A673 (cell line): ENCODE measurements at regions not wholly inside any gene's neighbourhood (a gene's known extent, or its start where the extent isn't known, plus 50 kb on each side); places are given as distances from the start of the nearest gene placed in this dataset.
"Not testable (repeated sequence)": the region's sequence is repeated elsewhere in the genome, so short reads cannot be mapped to it uniquely, and the experiment has no call there.

ENCODE experiments used
- BruUV-seq: library from RNA; stranded (reverse); fragments of 400-500 nt; replicated peaks from 2 replicates; lab custom pipeline; 2021; lab: Mats Ljungman, UMichigan
- CTCF ChIA-PET: fragments of 300-600 bp; sonication (Branson Sonifier 250); formaldehyde crosslinking; loops from one replicate; lab custom pipeline; 2022; ENCODE audit warnings: antibody characterized with exemption; lab: Charles Lee
- POLR2A ChIA-PET: fragments of 300-600 bp; sonication (Branson Sonifier 250); formaldehyde crosslinking; loops from one replicate; lab custom pipeline; 2022; ENCODE audit warnings: antibody characterized with exemption; ENCODE audit not compliant: low non-redundant PET; lab: Charles Lee
- DNase-seq: peaks from one replicate; pipeline ENCODE4 v3.0.0-alpha.2; 2015; ENCODE audit warnings: low spot score
- H3K27ac ChIP-seq: fragments of 200-600 bp; sonication (generic); 2 replicates; pipeline ENCODE4 v1.5.1; 2016; ENCODE audit warnings: mixed run types, low read depth, mild to moderate bottlenecking, mixed read lengths, antibody characterized with exemption, low read length; ENCODE audit not compliant: poor library complexity, severe bottlenecking
- H3K27me3 ChIP-seq: fragments of 200-600 bp; sonication (generic); replicated peaks from 2 replicates; pipeline ENCODE4 v1.6.1; 2017; ENCODE audit warnings: mixed run types, low read depth, mild to moderate bottlenecking, mixed read lengths, antibody characterized with exemption, low read length; ENCODE audit not compliant: insufficient read depth, poor library complexity
- H3K36me3 ChIP-seq: fragments of 200-600 bp; sonication (generic); 2 replicates; pipeline ENCODE4 v1.6.1; 2016; ENCODE audit warnings: mixed run types, mild to moderate bottlenecking, mixed read lengths, antibody characterized with exemption, low read length; ENCODE audit not compliant: insufficient read depth, poor library complexity, severe bottlenecking
- H3K4me1 ChIP-seq: fragments of 200-600 bp; sonication (generic); 2 replicates; pipeline ENCODE4 v1.6.1; 2017; ENCODE audit warnings: mixed run types, mild to moderate bottlenecking, mixed read lengths, antibody characterized with exemption, low read length; ENCODE audit not compliant: insufficient read depth, poor library complexity, severe bottlenecking
- H3K4me3 ChIP-seq: fragments of 200-600 bp; sonication (generic); 2 replicates; pipeline ENCODE4 v1.5.1; 2016; ENCODE audit warnings: low read depth, mixed run types, mild to moderate bottlenecking, mixed read lengths, low read length; ENCODE audit not compliant: poor library complexity, severe bottlenecking
- H3K9me3 ChIP-seq: fragments of 200-600 bp; sonication (generic); 2 replicates; pipeline ENCODE4 v1.6.1; 2016; ENCODE audit warnings: mixed run types, low read depth, mild to moderate bottlenecking, mixed read lengths, antibody characterized with exemption, low read length; ENCODE audit not compliant: poor library complexity, severe bottlenecking
- CTCF ChIP-seq: fragments of 300-800, 200-600 bp; sonication (generic); conservative IDR thresholded peaks from 2 replicates; pipeline ENCODE4 v1.5.1; 2017; ENCODE audit warnings: low read depth, mild to moderate bottlenecking, antibody characterized with exemption, low read length, moderate library complexity, mixed read lengths
- EZH2 ChIP-seq: fragments of 200-600 bp; sonication (generic); IDR thresholded peaks from 2 replicates; pipeline ENCODE4 v1.6.1; 2017; ENCODE audit warnings: borderline replicate concordance, low read depth, mild to moderate bottlenecking, mixed read lengths, antibody characterized with exemption, low read length; ENCODE audit not compliant: poor library complexity, severe bottlenecking
- intact Hi-C: fragments of 100-400 bp; cut with micrococcal nuclease; formaldehyde crosslinking; loops from one replicate; pipeline ENCODE4 v1.10.0; 2022; ENCODE audit not compliant: unreplicated experiment

- Histone ChIP-seq H3K4me1 (no peaks in the 10 kb centered on the region), H3K36me3 (no peaks in the 10 kb centered on the region), H3K4me3 (no peak overlapping the region), H3K9me3 (no peaks in the 10 kb centered on the region), H3K27me3 (no peaks in the 10 kb centered on the region), H3K27ac (no peak overlapping the region)
- no peak for TF ChIP-seq EZH2
- TF ChIP-seq CTCF, result no peak
- CTCF ChIA-PET, result no interaction called here
- POLR2A ChIA-PET, result no interaction called here
- no peak for DNase-seq
- intact Hi-C loops, result no loop called here
- no TSS peak for BruUV-seq
These were observed 190.6 kb upstream of the ARPP21 start for GRCh38 chr3:35448681-35449080.

GRCh38 chr3:35454819-35455218, 184.5 kb upstream of the ARPP21 start:
- H3K27me3 ChIP-seq, H3K36me3 ChIP-seq, H3K27ac ChIP-seq, POLR2A ChIA-PET, H3K9me3 ChIP-seq, CTCF ChIA-PET, H3K4me3 ChIP-seq, BruUV-seq, H3K4me1 ChIP-seq, DNase-seq, intact Hi-C loops: not testable (repeated sequence)

DNA sequence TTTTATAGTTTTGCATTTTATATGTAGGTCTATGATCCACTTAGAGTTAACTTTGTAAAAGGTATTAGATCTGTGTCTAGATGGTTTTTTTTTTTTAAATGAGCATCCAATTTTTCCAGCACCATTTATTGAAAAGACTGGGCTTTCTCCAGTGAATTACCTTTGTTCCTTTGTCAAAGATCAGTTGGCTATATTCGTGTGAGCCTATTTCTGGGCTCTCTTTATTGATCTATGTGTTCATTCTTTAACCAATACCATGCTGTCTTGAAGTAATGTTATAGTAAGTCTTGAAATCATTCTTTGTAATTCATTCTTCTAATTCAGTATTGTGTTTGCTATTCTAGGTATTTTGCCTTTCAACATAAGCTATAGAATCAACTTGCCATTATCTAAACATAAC, 165.4 kb upstream of the ARPP21 start:
- BruUV-seq, result no TSS peak
- Histone ChIP-seq H3K27me3 (no peaks in the 10 kb centered on the region), H3K4me3 (no peak overlapping the region), H3K36me3 (no peaks in the 10 kb centered on the region), H3K27ac (no peak overlapping the region), H3K4me1 (no peaks in the 10 kb centered on the region), H3K9me3 (no peaks in the 10 kb centered on the region)
- no peak for DNase-seq
- no peak for TF ChIP-seq CTCF
- no peak for TF ChIP-seq EZH2
- ChIA-PET CTCF (no interaction called here), POLR2A (no interaction called here)
- intact Hi-C loops, result no loop called here

- H3K27ac ChIP-seq, H3K4me1 ChIP-seq, H3K36me3 ChIP-seq, intact Hi-C loops, POLR2A ChIA-PET, H3K27me3 ChIP-seq, CTCF ChIA-PET, BruUV-seq, DNase-seq, H3K4me3 ChIP-seq, H3K9me3 ChIP-seq: not testable (repeated sequence)
These were observed 156.8 kb upstream of the ARPP21 start for GRCh38 chr3:35482566-35482965.
